ENCODE measurements at regions not wholly inside any gene's neighbourhood (a gene's known extent, or its start where the extent isn't known, plus 50 kb on each side); places are given as distances from the start of the nearest gene placed in this dataset.
A peak's percentile ranks its signal among the peaks of the same experiment; 100 is the strongest.

- no peak overlapping the region for H3K4me3 ChIP-seq (ENCODE audit: low read length in 2 of 2)
- no peaks in the 10 kb centered on the region for H3K4me1 ChIP-seq (ENCODE audit: control insufficient read depth in 1 of 2, insufficient read depth in 2 of 2, low read length in 2 of 2)
- no peak overlapping the region for H3K27ac ChIP-seq (ENCODE audit: low read depth in 1 of 2, low read length in 2 of 2)
- no peaks in the 10 kb centered on the region for H3K36me3 ChIP-seq (ENCODE audit: control insufficient read depth in 1 of 2, insufficient read depth in 2 of 2, low read length in 1 of 2)
- WGBS, 2 donors = 22 to 40% methylated on average over 4 of the region's 4 CpGs
- intact Hi-C loops (cut with DNase I) = no loop called here
- H3K9me3 ChIP-seq (ENCODE audit: control insufficient read depth, low read length) = peaks cover 3% of the 10 kb centered on the region
- ATAC-seq (ENCODE audit: low FRiP score) = no peak
- no peaks in the 10 kb centered on the region for H3K27me3 ChIP-seq (ENCODE audit: control insufficient read depth in 1 of 2, insufficient read depth in 2 of 2, low read length in 1 of 2)
- no peak for DNase-seq
Measured at GRCh38 chr16:54231919-54232318, 54.7 kb downstream of the IRX3 start.

- Histone ChIP-seq H3K27me3 (ENCODE audit: control insufficient read depth in 1 of 2, insufficient read depth in 2 of 2, low read length in 1 of 2) (no peaks in the 10 kb centered on the region), H3K27ac (ENCODE audit: low read depth in 1 of 2, low read length in 2 of 2) (no peak overlapping the region), H3K36me3 (ENCODE audit: control insufficient read depth in 1 of 2, insufficient read depth in 2 of 2, low read length in 1 of 2) (no peaks in the 10 kb centered on the region), H3K4me1 (ENCODE audit: control insufficient read depth in 1 of 2, insufficient read depth in 2 of 2, low read length in 2 of 2) (no peaks in the 10 kb centered on the region), H3K9me3 (ENCODE audit: control insufficient read depth, low read length) (peaks cover 3% of the 10 kb centered on the region), H3K4me3 (ENCODE audit: low read length in 2 of 2) (no peak overlapping the region)
- intact Hi-C loops (cut with DNase I) = no loop called here
- ATAC-seq (ENCODE audit: low FRiP score) = no peak
- WGBS, 2 donors = 66 to 85% methylated on average over 1 of the region's 1 CpG
- no peak for DNase-seq
Measured at GRCh38 chr16:54231336-54231735, 55.3 kb downstream of the IRX3 start.

GRCh38 chr16:54228325-54228724 is 58.3 kb downstream of the IRX3 start:
- Histone ChIP-seq H3K36me3 (ENCODE audit: control insufficient read depth in 1 of 2, insufficient read depth in 2 of 2, low read length in 1 of 2) (no peaks in the 10 kb centered on the region), H3K9me3 (ENCODE audit: control insufficient read depth, low read length) (peaks cover 3% of the 10 kb centered on the region), H3K4me1 (ENCODE audit: control insufficient read depth in 1 of 2, insufficient read depth in 2 of 2, low read length in 2 of 2) (no peaks in the 10 kb centered on the region), H3K27me3 (ENCODE audit: control insufficient read depth in 1 of 2, insufficient read depth in 2 of 2, low read length in 1 of 2) (no peaks in the 10 kb centered on the region), H3K4me3 (ENCODE audit: low read length in 2 of 2) (no peak overlapping the region), H3K27ac (ENCODE audit: low read depth in 1 of 2, low read length in 2 of 2) (no peak overlapping the region)
- no peak for ATAC-seq (ENCODE audit: low FRiP score)
- intact Hi-C loops (cut with DNase I) = no loop called here
- no peak for DNase-seq
- 97 to 99% methylated on average over 3 of the region's 3 CpGs for WGBS, 2 donors

- H3K4me3 ChIP-seq (ENCODE audit: low read length in 2 of 2) = no peak overlapping the region
- no peak for DNase-seq
- no peak for ATAC-seq (ENCODE audit: low FRiP score)
- WGBS, 2 donors = 75 to 79% methylated on average over 10 of the region's 10 CpGs
- peaks cover 3% of the 10 kb centered on the region for H3K9me3 ChIP-seq (ENCODE audit: control insufficient read depth, low read length)
- H3K36me3 ChIP-seq (ENCODE audit: control insufficient read depth in 1 of 2, insufficient read depth in 2 of 2, low read length in 1 of 2) = no peaks in the 10 kb centered on the region
- no peak overlapping the region for H3K27ac ChIP-seq (ENCODE audit: low read depth in 1 of 2, low read length in 2 of 2)
- no peaks in the 10 kb centered on the region for H3K27me3 ChIP-seq (ENCODE audit: control insufficient read depth in 1 of 2, insufficient read depth in 2 of 2, low read length in 1 of 2)
- intact Hi-C loops (cut with DNase I) = no loop called here
- no peaks in the 10 kb centered on the region for H3K4me1 ChIP-seq (ENCODE audit: control insufficient read depth in 1 of 2, insufficient read depth in 2 of 2, low read length in 2 of 2)
Measured at GRCh38 chr16:54226296-54227010, 60.1 kb downstream of the IRX3 start.

- no peaks in the 10 kb centered on the region for H3K9me3 ChIP-seq (ENCODE audit: control insufficient read depth, low read length)
- 22 to 31% methylated on average over 2 of the region's 2 CpGs for WGBS, 2 donors
- ATAC-seq (ENCODE audit: low FRiP score) = no peak
- H3K27ac ChIP-seq (ENCODE audit: low read depth in 1 of 2, low read length in 2 of 2) = no peak overlapping the region
- intact Hi-C loops (cut with DNase I) = no loop called here
- no peak overlapping the region for H3K4me3 ChIP-seq (ENCODE audit: low read length in 2 of 2)
- H3K27me3 ChIP-seq (ENCODE audit: control insufficient read depth in 1 of 2, insufficient read depth in 2 of 2, low read length in 1 of 2) = no peaks in the 10 kb centered on the region
- H3K36me3 ChIP-seq (ENCODE audit: control insufficient read depth in 1 of 2, insufficient read depth in 2 of 2, low read length in 1 of 2) = no peaks in the 10 kb centered on the region
- DNase-seq = no peak
- H3K4me1 ChIP-seq (ENCODE audit: control insufficient read depth in 1 of 2, insufficient read depth in 2 of 2, low read length in 2 of 2) = no peaks in the 10 kb centered on the region
Measured at GRCh38 chr16:54219709-54220108, 66.9 kb downstream of the IRX3 start.

GRCh38 chr16:54216688-54217087 is 69.9 kb downstream of the IRX3 start:
- H3K4me1 ChIP-seq (ENCODE audit: control insufficient read depth in 1 of 2, insufficient read depth in 2 of 2, low read length in 2 of 2) = no peaks in the 10 kb centered on the region
- no peaks in the 10 kb centered on the region for H3K36me3 ChIP-seq (ENCODE audit: control insufficient read depth in 1 of 2, insufficient read depth in 2 of 2, low read length in 1 of 2)
- WGBS, 2 donors = 15 to 17% methylated on average over 4 of the region's 4 CpGs
- intact Hi-C loops (cut with DNase I) = no loop called here
- no peak overlapping the region for H3K4me3 ChIP-seq (ENCODE audit: low read length in 2 of 2)
- ATAC-seq (ENCODE audit: low FRiP score) (peak; percentile 52), DNase-seq (no peak)
- H3K27me3 ChIP-seq (ENCODE audit: control insufficient read depth in 1 of 2, insufficient read depth in 2 of 2, low read length in 1 of 2) = no peaks in the 10 kb centered on the region
- no peak overlapping the region for H3K27ac ChIP-seq (ENCODE audit: low read depth in 1 of 2, low read length in 2 of 2)
- H3K9me3 ChIP-seq (ENCODE audit: control insufficient read depth, low read length) = peaks cover 2% of the 10 kb centered on the region

- DNase-seq (no peak), ATAC-seq (ENCODE audit: low FRiP score) (no peak)
- H3K4me1 ChIP-seq (ENCODE audit: control insufficient read depth in 1 of 2, insufficient read depth in 2 of 2, low read length in 2 of 2) = no peaks in the 10 kb centered on the region
- H3K36me3 ChIP-seq (ENCODE audit: control insufficient read depth in 1 of 2, insufficient read depth in 2 of 2, low read length in 1 of 2) = no peaks in the 10 kb centered on the region
- no peak overlapping the region for H3K27ac ChIP-seq (ENCODE audit: low read depth in 1 of 2, low read length in 2 of 2)
- WGBS, 2 donors = 30 to 39% methylated on average over 9 of the region's 9 CpGs
- no peak overlapping the region for H3K4me3 ChIP-seq (ENCODE audit: low read length in 2 of 2)
- no peaks in the 10 kb centered on the region for H3K27me3 ChIP-seq (ENCODE audit: control insufficient read depth in 1 of 2, insufficient read depth in 2 of 2, low read length in 1 of 2)
- intact Hi-C loops (cut with DNase I) = no loop called here
- H3K9me3 ChIP-seq (ENCODE audit: control insufficient read depth, low read length) = peaks cover 2% of the 10 kb centered on the region
Measured at GRCh38 chr16:54216268-54216667, 70.3 kb downstream of the IRX3 start.

- ATAC-seq (ENCODE audit: low FRiP score) (no peak), DNase-seq (no peak)
- intact Hi-C loops (cut with DNase I) = no loop called here
- H3K4me3 ChIP-seq (ENCODE audit: low read length in 2 of 2) = no peak overlapping the region
- H3K9me3 ChIP-seq (ENCODE audit: control insufficient read depth, low read length) = peaks cover 2% of the 10 kb centered on the region
- WGBS, 2 donors = 73% methylated on average over 4 of the region's 4 CpGs
- no peaks in the 10 kb centered on the region for H3K4me1 ChIP-seq (ENCODE audit: control insufficient read depth in 1 of 2, insufficient read depth in 2 of 2, low read length in 2 of 2)
- H3K36me3 ChIP-seq (ENCODE audit: control insufficient read depth in 1 of 2, insufficient read depth in 2 of 2, low read length in 1 of 2) = no peaks in the 10 kb centered on the region
- no peak overlapping the region for H3K27ac ChIP-seq (ENCODE audit: low read depth in 1 of 2, low read length in 2 of 2)
- no peaks in the 10 kb centered on the region for H3K27me3 ChIP-seq (ENCODE audit: control insufficient read depth in 1 of 2, insufficient read depth in 2 of 2, low read length in 1 of 2)
Measured at GRCh38 chr16:54215471-54215870, 71.1 kb downstream of the IRX3 start.

- DNase-seq (no peak), ATAC-seq (ENCODE audit: low FRiP score) (no peak)
- Histone ChIP-seq H3K27me3 (ENCODE audit: control insufficient read depth in 1 of 2, insufficient read depth in 2 of 2, low read length in 1 of 2) (no peaks in the 10 kb centered on the region), H3K4me1 (ENCODE audit: control insufficient read depth in 1 of 2, insufficient read depth in 2 of 2, low read length in 2 of 2) (no peaks in the 10 kb centered on the region), H3K9me3 (ENCODE audit: control insufficient read depth, low read length) (peaks cover 2% of the 10 kb centered on the region), H3K36me3 (ENCODE audit: control insufficient read depth in 1 of 2, insufficient read depth in 2 of 2, low read length in 1 of 2) (no peaks in the 10 kb centered on the region), H3K27ac (ENCODE audit: low read depth in 1 of 2, low read length in 2 of 2) (no peak overlapping the region), H3K4me3 (ENCODE audit: low read length in 2 of 2) (no peak overlapping the region)
- 78 to 81% methylated on average over 4 of the region's 4 CpGs for WGBS, 2 donors
- intact Hi-C loops (cut with DNase I) = no loop called here
Measured at GRCh38 chr16:54213322-54213721, 73.3 kb downstream of the IRX3 start.
